ENCODE measurements at regions not wholly inside any gene's neighbourhood (a gene's known extent, or its start where the extent isn't known, plus 50 kb on each side); places are given as distances from the start of the nearest gene placed in this dataset.

DNA sequence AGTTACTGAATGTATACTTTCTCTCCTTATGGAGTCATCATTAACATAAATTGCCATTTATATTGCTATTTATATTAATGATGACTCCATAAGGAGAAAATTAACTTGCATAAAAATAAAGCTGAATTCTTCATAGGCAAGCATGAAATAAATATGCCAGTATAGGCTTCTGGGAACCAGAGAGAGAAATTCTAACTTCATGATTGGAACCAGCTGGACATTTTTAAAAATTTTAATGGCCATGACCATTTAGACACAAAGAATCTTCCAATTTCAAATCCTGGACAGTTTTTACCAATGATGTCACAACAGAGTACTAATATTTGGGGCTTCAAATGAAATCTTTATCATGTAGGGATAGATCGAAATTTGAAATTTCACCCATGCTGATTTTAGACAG is 268.7 kb downstream of the PTGER3 start:
- TF ChIP-seq TARDBP (IDR thresholded peaks at IDR 0.05), result no peak
- no peak for TF ChIP-seq SUZ12 (IDR thresholded peaks at IDR 0.05)
- TF ChIP-seq ELF4 (IDR thresholded peaks at IDR 0.05), result no peak
- no peak for TF ChIP-seq FOXM1 (IDR thresholded peaks at IDR 0.05; ENCODE audit: borderline replicate concordance)
- no peak for TF ChIP-seq ARNT (IDR thresholded peaks at IDR 0.05)
- TF ChIP-seq SP1 (IDR thresholded peaks at IDR 0.05), result no peak
- no peak for TF ChIP-seq ZNF384 (IDR thresholded peaks at IDR 0.05)
- TF ChIP-seq FOXA1 (IDR thresholded peaks at IDR 0.05), result no peak
- TF ChIP-seq HDGF (IDR thresholded peaks at IDR 0.05; ENCODE audit: borderline replicate concordance), result no peak
- no peak for TF ChIP-seq LEF1 (IDR thresholded peaks at IDR 0.05; ENCODE audit: borderline replicate concordance)
- no peak for TF ChIP-seq NFRKB (IDR thresholded peaks at IDR 0.05)
- TF ChIP-seq FOXK2 (IDR thresholded peaks at IDR 0.05), result no peak

All from HEK293T (cell line).